ELR (cell line): ENCODE measurements at regions not wholly inside any gene's neighbourhood (a gene's known extent, or its start where the extent isn't known, plus 50 kb on each side); places are given as distances from the start of the nearest gene placed in this dataset.

Experiments used
- DNase-seq: peaks from one replicate; pipeline ENCODE4 v3.0.0-alpha.2; 2015; ENCODE audit warnings: low read depth

- no peak for DNase-seq
These were observed 373.0 kb upstream of the PROK2 start for GRCh38 chr3:72157748-72158638.

DNA sequence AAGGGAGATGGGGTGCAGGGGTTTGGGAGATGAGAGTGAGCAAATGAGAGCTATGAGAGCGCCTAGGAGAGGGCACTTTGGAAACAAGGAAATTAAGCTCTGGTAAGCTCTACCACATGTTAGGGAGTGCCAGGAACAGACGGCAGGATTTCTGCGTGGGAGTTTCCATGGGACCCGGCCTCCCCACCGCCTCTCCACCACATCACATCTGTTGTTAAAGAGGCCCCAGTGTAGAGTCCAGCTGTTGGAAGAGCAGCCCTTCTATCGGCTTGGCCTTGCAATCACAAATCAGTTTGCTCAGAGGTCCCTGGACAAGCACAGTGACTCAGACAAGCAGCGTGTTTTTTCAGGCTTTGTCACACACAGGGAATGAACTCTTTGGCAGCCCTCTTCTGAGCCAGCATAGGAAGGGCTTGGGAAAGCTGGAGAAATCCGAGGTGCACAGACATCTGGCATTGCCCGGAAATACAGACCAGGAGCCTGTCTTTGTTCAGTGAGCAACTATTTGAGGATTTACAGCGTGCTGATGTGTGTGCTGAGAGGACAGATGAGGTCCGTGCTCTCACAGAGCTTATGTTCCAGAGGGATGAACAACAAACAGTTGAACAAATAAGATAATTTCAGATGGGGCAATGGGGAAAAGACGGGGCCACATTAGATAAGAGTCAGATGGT, 370.6 kb upstream of the PROK2 start:
- DNase-seq: peak; percentile 80

DNA sequence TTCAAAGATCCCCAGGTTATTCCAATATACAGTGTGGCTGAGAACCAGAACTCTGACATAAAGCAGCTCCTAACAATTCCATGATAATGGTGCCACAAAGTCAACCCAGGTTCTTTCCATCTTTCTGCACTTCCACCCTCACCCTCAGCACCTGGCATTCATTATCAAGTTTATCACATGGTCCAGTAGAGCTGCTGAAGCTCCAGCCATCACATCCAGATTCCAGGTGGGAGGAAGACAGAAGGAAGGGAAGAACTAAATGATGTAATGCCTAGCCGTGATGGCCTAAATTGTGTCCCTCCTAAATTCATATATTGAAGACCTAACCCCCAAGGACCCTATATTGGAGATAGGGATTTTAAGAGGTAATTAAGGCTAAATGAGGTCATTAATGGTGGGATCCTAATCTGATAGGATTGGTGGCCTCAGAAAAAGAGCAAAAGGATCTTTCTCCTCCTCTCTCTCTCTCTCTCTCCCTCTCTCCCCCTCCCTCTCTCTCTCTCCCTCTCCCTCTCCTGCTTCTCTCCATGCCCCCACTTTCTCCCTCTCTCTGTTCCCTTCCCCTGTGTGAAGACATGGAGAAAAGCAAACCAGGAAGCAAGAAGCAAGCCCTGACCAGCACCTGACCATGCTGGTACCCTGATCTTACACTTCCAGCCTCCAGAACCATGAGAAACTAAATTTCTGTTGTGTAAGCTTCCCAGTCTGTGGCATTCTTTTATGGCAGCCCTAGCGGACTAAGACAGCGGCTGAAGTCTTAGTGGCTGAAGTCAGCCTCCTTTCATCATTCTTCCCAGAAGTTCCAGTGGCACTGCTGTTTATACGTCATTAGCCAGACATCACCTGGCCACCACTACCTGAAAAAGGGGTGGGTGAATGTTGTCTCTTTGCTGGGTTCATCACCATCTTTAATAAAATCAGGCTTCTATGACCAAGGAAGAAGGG, 369.7 kb upstream of the PROK2 start:
- no peak for DNase-seq

GRCh38 chr3:72153477-72154314, 368.7 kb upstream of the PROK2 start:
- no peak for DNase-seq

DNA sequence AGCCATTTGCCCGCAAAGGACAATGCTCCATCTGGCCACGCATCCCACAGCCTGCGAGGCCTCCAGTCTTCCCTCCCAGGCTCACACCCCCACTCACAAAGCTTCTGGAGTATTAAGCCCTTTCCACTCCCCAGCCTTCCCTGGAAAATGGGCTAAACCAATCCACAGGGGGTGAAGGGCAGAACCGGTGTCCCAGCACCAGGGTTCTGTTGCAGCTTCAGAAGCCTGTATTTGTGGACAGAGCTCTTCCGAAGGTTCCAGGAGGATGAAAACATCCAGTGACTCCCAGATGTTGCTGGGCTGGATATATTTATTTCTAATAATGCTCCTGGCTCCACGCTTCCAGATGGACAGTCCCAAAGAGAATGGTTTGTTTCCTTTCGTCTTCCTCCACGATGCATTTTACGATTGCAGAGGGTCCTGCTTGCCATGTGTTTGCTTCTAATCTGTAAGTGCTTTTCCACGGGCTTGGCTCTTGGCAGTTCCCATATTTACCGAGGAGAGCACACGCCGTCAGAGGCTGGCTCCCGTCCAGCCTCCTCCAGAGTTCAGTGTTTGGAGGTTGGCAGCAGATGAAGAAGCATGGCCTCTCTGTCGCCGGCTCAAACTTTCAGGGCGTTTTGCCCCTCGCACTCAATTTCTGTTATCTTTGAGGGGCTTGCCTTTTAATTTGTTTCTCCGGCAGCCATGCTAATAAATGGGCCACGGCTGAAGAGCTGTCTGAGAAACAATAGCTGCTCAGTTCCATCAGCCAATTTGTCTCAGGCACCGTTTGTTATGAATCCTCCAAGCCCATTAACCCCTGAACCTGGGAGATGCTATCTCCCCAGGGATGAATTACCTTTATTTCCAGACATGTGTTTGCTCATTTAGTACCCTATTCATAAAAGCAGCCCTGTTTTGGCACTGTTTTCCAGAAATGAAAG, 367.9 kb upstream of the PROK2 start:
- DNase-seq: no peak

GRCh38 chr3:72151465-72152238, 366.7 kb upstream of the PROK2 start:
- DNase-seq: no peak

DNA sequence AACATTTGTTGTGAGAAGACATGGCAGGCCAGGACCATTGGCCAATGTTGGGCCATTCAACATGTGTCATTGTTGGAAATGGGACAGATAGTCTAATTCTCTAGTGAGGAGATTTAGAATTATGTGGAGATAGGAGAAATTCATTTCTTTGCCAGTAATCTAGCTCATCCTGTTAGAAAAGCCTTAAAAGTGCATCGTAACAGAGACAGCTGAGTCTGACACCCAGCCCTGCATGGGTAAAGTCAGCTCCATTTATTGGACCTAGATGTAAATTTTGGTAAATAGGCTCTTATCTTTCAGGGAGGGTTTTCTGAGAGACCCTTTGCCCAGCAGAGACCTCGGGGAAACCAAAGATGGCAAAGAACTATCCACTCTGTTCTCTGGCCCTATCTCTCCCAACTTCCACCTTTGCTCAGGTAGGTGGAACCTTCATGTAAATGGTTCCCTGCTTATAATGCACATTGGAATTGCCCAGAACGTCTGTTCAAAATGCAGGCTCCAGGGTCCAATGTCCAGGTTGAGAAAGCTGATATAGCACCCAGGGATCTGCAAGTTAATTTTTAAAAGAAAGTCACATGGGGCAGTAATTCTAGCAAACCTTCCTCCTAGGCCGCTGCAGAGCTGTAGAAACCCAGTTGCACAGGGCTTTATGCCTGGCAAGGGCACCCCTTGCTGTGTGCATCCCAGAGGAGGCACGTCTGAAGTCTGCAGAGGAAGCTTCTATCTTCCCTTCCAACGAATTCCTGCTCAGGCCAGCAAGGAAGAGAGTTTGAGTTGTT, 365.9 kb upstream of the PROK2 start:
- no peak for DNase-seq

GRCh38 chr3:72149645-72150300, 364.8 kb upstream of the PROK2 start:
- no peak for DNase-seq

DNA sequence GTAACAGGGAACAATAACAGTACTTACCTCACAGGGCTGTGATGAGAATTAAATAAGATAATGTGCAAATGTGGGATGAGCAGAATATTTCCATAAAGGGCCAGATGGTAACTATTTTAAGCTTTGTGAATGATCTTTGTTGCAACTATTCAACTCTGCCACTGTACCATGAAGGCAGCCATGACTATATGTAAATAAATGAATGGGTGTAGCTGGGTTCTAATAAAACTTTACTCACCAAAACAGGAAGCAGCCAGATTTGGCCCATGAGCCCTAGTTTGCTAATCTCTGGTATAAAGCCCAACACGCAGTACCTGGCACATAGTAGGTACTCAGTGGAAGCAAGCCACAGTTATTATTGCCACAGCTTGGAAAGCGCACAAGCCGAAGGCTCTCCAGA, 362.7 kb upstream of the PROK2 start:
- no peak for DNase-seq

DNA sequence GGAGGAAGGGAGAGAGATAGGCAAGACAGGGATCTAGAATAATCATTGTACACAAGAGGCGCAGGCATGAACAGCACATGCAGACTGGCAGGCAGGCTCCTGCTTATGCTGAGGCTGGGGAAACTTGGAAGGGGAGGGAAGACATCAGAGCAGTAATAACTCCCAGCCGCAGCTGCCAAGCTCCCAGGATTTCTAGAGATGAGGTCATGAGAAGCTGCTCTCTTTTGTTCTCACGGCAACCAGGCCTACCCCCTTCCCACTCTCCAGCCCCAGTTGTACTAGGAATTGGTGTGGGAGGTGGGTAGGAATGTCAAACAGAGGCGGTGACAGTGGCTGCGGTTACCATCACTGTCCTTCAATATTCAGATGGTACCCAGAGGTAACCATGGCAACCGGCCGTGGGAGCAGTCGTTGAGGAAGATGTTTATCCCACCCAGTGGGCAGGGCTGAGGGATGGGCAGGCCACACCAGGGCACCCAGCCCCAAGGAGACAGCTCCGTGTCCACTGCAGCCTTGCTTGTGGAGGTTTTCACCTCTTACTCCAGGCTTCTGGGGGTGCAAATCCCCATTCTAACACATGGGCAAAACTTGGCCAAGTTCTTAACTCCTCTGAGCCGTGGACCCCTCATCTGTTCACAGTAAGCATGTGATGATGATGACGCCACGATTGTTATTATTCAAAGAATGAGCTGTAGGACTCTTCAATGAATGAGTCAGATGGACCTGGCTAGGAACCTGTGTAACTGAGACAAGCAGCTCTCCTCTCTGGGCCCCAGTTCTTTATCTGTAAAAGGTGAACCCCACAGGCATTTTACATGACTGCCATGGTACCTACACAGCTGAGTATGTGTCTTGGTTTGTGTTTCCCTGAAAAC, 360.8 kb upstream of the PROK2 start:
- peak; percentile 37 for DNase-seq

GRCh38 chr3:72144773-72145505, 360.0 kb upstream of the PROK2 start:
- DNase-seq: no peak

DNA sequence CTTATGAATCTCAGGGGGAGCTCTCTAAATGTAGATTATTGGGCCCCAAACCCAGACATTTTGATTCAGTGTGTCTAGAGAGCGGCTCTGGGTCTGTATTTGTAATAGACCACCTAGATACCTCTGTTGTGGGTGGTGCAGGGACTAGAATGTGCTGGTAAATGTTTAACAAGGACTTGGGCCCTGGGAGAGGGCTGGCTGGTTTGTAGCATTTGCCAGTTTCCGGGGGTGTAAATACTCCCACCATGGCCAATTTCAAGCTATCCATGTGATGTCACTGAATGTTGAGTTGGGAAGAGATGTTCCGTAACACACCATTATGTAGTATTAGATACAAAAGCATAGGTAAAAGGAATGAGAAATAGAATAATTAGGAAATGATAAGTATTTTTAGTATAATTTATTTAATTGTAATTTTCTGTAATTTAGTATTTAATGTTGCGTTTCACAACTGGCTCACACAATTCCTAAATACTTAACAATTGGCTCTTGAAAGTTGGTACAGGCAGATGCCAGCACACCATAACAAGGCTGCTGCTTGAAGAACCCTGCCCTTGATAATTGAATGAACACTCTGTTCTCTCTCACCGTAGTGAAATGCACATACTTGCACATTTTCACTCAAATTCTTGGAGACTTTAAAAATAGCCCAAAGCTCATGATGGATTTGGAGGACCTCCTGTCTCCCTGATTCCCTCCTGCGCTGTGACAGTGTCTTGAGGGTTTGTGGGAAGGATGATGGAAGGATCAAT, 359.2 kb upstream of the PROK2 start:
- DNase-seq: no peak

GRCh38 chr3:72143322-72143721, 358.4 kb upstream of the PROK2 start:
- peak; percentile 59 for DNase-seq

- no peak for DNase-seq
These were observed 357.1 kb upstream of the PROK2 start for GRCh38 chr3:72142028-72142427.

GRCh38 chr3:72141264-72141663, 356.3 kb upstream of the PROK2 start:
- DNase-seq: no peak

DNA sequence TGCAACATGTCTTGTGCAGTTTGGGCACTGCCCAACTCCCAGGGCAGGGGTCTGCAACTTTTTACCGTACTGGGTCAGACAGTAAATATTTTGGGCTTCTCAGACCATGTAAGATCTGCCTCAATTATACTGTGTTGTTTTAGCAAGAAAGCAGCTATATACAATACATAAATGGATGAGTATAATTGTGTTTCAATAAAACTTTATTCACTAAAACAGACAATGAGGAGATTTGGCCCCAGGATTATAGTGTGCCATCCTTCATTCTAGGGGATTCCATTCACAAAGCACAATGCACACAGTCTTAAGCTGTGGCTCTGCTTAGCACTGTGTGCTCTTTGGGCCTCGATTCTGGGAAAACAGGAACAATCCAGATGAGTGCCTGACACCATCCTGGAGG, 354.4 kb upstream of the PROK2 start:
- DNase-seq: no peak
